HepG2 (cell line): ENCODE measurements at regions not wholly inside any gene's neighbourhood (a gene's known extent, or its start where the extent isn't known, plus 50 kb on each side); places are given as distances from the start of the nearest gene placed in this dataset.
"Not testable (repeated sequence)": the region's sequence is repeated elsewhere in the genome, so short reads cannot be mapped to it uniquely, and the experiment has no call there.

ENCODE experiments used
- E2F5 ChIP-seq: sonication (generic); formaldehyde crosslinking; conservative IDR thresholded peaks from 2 replicates; pipeline ENCODE4 v1.4.0; 2020; ENCODE audit warnings: missing genetic modification reagents
- ERF ChIP-seq: IDR thresholded peaks from 2 replicates; pipeline ENCODE4 v1.6.1; 2018; ENCODE audit warnings: missing biosample characterization, missing genetic modification reagents
- EZH2 ChIP-seq: conservative IDR thresholded peaks from 2 replicates; pipeline ENCODE4 v1.6.1; 2012; ENCODE audit warnings: mild to moderate bottlenecking, low read depth, low read length, moderate library complexity
- HCFC1 ChIP-seq: fragments of 150-350 bp; IDR thresholded peaks from 2 replicates; pipeline ENCODE4 v1.6.1; 2014; ENCODE audit warnings: low read depth, low read length
- NR1H2 ChIP-seq: sonication (generic); formaldehyde crosslinking; IDR thresholded peaks from 2 replicates; pipeline ENCODE4 v1.8.1; 2022; ENCODE audit warnings: low read depth, missing genetic modification reagents, borderline replicate concordance
- YY1 ChIP-seq: IDR thresholded peaks from 2 replicates; pipeline ENCODE4 v1.6.1; 2011; ENCODE audit warnings: low read length, low read depth, moderate library complexity, mild to moderate bottlenecking; ENCODE audit not compliant: insufficient read depth, insufficient replicate concordance
- ZBTB26 ChIP-seq: IDR thresholded peaks from 2 replicates; pipeline ENCODE4 v1.6.1; 2016; ENCODE audit warnings: missing compliant biosample characterization, missing genetic modification reagents, borderline replicate concordance
- ZBTB7A ChIP-seq: sonication (generic); formaldehyde crosslinking; IDR thresholded peaks from 2 replicates; pipeline ENCODE4 v1.8.0; 2022; ENCODE audit warnings: mild to moderate bottlenecking, missing genetic modification reagents
- ZFP36 ChIP-seq: fragments of 150-350 bp; IDR thresholded peaks from 2 replicates; pipeline ENCODE4 v1.6.1; 2018; ENCODE audit warnings: borderline replicate concordance, low read length, low read depth; ENCODE audit not compliant: partially characterized antibody
- ZNF737 ChIP-seq: sonication (generic); formaldehyde crosslinking; IDR thresholded peaks from 2 replicates; pipeline ENCODE4 v1.5.0; 2020; ENCODE audit warnings: missing genetic modification reagents, mild to moderate bottlenecking, borderline replicate concordance
- ZSCAN21 ChIP-seq: sonication (generic); formaldehyde crosslinking; IDR thresholded peaks from 2 replicates; pipeline ENCODE4 v1.8.0; 2022; ENCODE audit warnings: mild to moderate bottlenecking, missing genetic modification reagents, moderate library complexity, borderline replicate concordance
- TF ChIP-seq, protein P1 (sequence below): sonication (generic); formaldehyde crosslinking; IDR thresholded peaks from 2 replicates; pipeline ENCODE4 v1.4.0; 2020; ENCODE audit warnings: missing genetic modification reagents, borderline replicate concordance

- not testable (repeated sequence) for TF ChIP-seq ERF (CRISPR knock-in tag); HCFC1; ZNF737; ZBTB7A (CRISPR knock-in tag); NR1H2 (CRISPR knock-in tag); EZH2; YY1; E2F5 (CRISPR knock-in tag); ZBTB26 (CRISPR knock-in tag); ZSCAN21 (CRISPR knock-in tag); ZFP36
- TF ChIP-seq, protein P1, sequence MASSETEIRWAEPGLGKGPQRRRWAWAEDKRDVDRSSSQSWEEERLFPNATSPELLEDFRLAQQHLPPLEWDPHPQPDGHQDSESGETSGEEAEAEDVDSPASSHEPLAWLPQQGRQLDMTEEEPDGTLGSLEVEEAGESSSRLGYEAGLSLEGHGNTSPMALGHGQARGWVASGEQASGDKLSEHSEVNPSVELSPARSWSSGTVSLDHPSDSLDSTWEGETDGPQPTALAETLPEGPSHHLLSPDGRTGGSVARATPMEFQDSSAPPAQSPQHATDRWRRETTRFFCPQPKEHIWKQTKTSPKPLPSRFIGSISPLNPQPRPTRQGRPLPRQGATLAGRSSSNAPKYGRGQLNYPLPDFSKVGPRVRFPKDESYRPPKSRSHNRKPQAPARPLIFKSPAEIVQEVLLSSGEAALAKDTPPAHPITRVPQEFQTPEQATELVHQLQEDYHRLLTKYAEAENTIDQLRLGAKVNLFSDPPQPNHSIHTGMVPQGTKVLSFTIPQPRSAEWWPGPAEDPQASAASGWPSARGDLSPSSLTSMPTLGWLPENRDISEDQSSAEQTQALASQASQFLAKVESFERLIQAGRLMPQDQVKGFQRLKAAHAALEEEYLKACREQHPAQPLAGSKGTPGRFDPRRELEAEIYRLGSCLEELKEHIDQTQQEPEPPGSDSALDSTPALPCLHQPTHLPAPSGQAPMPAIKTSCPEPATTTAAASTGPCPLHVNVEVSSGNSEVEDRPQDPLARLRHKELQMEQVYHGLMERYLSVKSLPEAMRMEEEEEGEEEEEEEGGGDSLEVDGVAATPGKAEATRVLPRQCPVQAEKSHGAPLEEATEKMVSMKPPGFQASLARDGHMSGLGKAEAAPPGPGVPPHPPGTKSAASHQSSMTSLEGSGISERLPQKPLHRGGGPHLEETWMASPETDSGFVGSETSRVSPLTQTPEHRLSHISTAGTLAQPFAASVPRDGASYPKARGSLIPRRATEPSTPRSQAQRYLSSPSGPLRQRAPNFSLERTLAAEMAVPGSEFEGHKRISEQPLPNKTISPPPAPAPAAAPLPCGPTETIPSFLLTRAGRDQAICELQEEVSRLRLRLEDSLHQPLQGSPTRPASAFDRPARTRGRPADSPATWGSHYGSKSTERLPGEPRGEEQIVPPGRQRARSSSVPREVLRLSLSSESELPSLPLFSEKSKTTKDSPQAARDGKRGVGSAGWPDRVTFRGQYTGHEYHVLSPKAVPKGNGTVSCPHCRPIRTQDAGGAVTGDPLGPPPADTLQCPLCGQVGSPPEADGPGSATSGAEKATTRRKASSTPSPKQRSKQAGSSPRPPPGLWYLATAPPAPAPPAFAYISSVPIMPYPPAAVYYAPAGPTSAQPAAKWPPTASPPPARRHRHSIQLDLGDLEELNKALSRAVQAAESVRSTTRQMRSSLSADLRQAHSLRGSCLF, result not testable (repeated sequence)
Observed at GRCh38 chrX:99988532-99988931, 421.5 kb downstream of the PCDH19 start.
